ENCODE measurements at regions not wholly inside any gene's neighbourhood (a gene's known extent, or its start where the extent isn't known, plus 50 kb on each side); places are given as distances from the start of the nearest gene placed in this dataset.

DNA sequence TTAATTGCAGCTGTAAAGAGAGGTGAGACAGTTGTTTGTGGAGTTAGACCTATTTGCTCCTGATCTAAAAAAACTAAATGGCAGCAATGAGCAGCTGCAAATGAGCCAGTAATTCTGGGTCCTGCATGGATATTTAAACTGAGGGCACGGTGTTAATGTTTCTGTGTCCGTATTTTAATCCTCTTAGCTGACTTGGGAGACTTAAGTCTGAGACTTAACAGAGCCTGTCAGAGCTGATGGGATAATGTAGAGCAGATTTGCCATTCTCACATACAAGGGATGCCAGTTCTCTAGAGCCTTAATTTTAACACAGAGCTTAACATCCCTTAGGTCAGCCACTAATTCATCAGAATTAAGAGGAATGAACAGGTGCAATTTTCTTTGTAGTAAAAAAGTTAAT, 178.6 kb upstream of the PDE3A start:
- no peaks in the 10 kb centered on the region for H3K27me3 ChIP-seq (ENCODE audit: control insufficient read depth, insufficient read depth, low read length)
- peak in 1 of 6 donors; percentile 9 for DNase-seq (ENCODE audit: low read depth in 4 of 6, low spot score in 6 of 6)
- no peaks in the 10 kb centered on the region for H3K9me3 ChIP-seq (ENCODE audit: control insufficient read depth, insufficient read depth, low read length)
- H3K27ac ChIP-seq (ENCODE audit: low read depth, low read length), result no peak overlapping the region
- H3K4me1 ChIP-seq (ENCODE audit: control insufficient read depth, insufficient read depth, low read length), result no peaks in the 10 kb centered on the region
- 60% methylated on average over 2 of the region's 2 CpGs for WGBS (ENCODE audit: insufficient coverage)
- no peaks in the 10 kb centered on the region for H3K36me3 ChIP-seq (ENCODE audit: control insufficient read depth, insufficient read depth, low read length)
- H3K4me3 ChIP-seq (ENCODE audit: low read depth, low read length), result no peak overlapping the region

GRCh38 chr12:20194171-20194570, 174.2 kb upstream of the PDE3A start:
- no peak for DNase-seq (ENCODE audit: low read depth in 4 of 6, low spot score in 6 of 6)
- 53% methylated on average over 2 of the region's 4 CpGs for WGBS (ENCODE audit: insufficient coverage)
- Histone ChIP-seq H3K4me1 (ENCODE audit: control insufficient read depth, insufficient read depth, low read length) (no peaks in the 10 kb centered on the region), H3K27me3 (ENCODE audit: control insufficient read depth, insufficient read depth, low read length) (no peaks in the 10 kb centered on the region), H3K27ac (ENCODE audit: low read depth, low read length) (no peak overlapping the region), H3K9me3 (ENCODE audit: control insufficient read depth, insufficient read depth, low read length) (no peaks in the 10 kb centered on the region), H3K4me3 (ENCODE audit: low read depth, low read length) (no peak overlapping the region), H3K36me3 (ENCODE audit: control insufficient read depth, insufficient read depth, low read length) (no peaks in the 10 kb centered on the region)

- Histone ChIP-seq H3K27me3 (ENCODE audit: control insufficient read depth, insufficient read depth, low read length) (no peaks in the 10 kb centered on the region), H3K27ac (ENCODE audit: low read depth, low read length) (no peak overlapping the region), H3K4me3 (ENCODE audit: low read depth, low read length) (no peak overlapping the region), H3K9me3 (ENCODE audit: control insufficient read depth, insufficient read depth, low read length) (no peaks in the 10 kb centered on the region), H3K4me1 (ENCODE audit: control insufficient read depth, insufficient read depth, low read length) (no peaks in the 10 kb centered on the region), H3K36me3 (ENCODE audit: control insufficient read depth, insufficient read depth, low read length) (no peaks in the 10 kb centered on the region)
- WGBS (ENCODE audit: insufficient coverage), result 100% methylated on average over 1 of the region's 4 CpGs
- DNase-seq (ENCODE audit: low read depth in 4 of 6, low spot score in 6 of 6), result no peak
Measured at GRCh38 chr12:20196767-20197166, 171.6 kb upstream of the PDE3A start.

DNA sequence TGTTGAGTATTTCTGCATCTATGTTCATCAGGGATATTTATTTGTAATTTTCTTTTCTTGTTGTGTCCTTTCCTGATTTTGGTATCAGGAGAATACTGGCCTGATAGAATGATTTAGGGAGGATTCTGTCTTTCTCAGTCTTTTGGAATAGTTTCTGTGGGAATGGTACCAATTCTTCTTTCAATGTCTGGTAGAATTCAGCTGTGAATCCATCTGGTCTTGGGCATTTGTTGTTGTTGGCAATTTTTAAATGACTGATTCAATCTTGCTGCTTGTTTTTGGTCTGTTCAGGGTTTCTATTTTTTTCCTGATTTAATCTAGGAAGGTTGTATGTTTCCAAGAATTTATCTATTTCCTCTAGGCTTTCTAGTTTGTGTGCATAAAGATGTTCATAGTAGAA, 170.9 kb upstream of the PDE3A start:
- Histone ChIP-seq H3K27me3 (ENCODE audit: control insufficient read depth, insufficient read depth, low read length) (no peaks in the 10 kb centered on the region), H3K4me3 (ENCODE audit: low read depth, low read length) (no peak overlapping the region), H3K9me3 (ENCODE audit: control insufficient read depth, insufficient read depth, low read length) (no peaks in the 10 kb centered on the region), H3K27ac (ENCODE audit: low read depth, low read length) (no peak overlapping the region), H3K4me1 (ENCODE audit: control insufficient read depth, insufficient read depth, low read length) (no peaks in the 10 kb centered on the region), H3K36me3 (ENCODE audit: control insufficient read depth, insufficient read depth, low read length) (no peaks in the 10 kb centered on the region)
- peak in 1 of 6 donors; percentile 88 for DNase-seq (ENCODE audit: low read depth in 4 of 6, low spot score in 6 of 6)

DNA sequence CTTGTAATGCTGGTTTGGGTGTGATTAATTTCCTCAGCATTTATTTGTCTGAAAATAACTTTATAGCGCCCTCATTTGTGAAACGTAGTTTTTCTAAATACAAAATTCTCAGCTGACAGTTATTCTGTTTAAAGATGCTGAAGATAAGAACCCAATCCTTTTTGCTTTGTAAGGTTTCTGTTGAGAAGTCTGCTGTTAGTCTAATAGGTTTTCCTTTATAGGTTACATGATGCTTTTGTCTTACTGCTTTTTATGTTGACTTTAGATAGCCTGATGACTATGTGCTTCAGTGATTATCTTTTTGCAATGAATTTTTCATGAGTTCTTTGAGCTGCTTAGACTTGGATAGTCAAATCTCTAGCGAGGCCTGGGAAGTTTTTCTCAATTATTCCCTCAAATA, 168.6 kb upstream of the PDE3A start:
- WGBS (ENCODE audit: insufficient coverage), result no CpG with 5 or more reads among the region's 3 CpGs
- Histone ChIP-seq H3K27me3 (ENCODE audit: control insufficient read depth, insufficient read depth, low read length) (no peaks in the 10 kb centered on the region), H3K27ac (ENCODE audit: low read depth, low read length) (no peak overlapping the region), H3K4me3 (ENCODE audit: low read depth, low read length) (no peak overlapping the region), H3K36me3 (ENCODE audit: control insufficient read depth, insufficient read depth, low read length) (no peaks in the 10 kb centered on the region), H3K4me1 (ENCODE audit: control insufficient read depth, insufficient read depth, low read length) (no peaks in the 10 kb centered on the region), H3K9me3 (ENCODE audit: control insufficient read depth, insufficient read depth, low read length) (no peaks in the 10 kb centered on the region)
- no peak for DNase-seq (ENCODE audit: low read depth in 4 of 6, low spot score in 6 of 6)

DNA sequence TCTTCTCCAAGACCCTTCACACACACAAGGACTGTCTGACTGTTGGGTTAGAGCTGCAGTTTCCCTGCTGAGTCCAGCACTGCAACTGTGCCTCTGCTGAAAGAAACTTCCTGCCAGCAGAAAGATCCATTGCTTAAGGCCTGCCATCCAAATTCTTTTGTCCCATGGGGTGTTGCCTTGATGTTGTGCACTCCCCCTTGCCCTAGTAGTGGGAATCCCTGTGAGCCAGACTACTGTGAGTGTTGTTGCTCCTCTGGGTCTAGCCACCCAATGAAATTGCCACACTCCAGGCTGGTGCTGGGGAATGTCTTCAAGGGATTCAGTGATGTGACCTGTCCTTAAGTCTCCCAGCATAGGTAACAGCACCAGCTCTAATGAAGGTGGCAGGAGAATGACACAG, 166.6 kb upstream of the PDE3A start:
- H3K9me3 ChIP-seq (ENCODE audit: control insufficient read depth, insufficient read depth, low read length), result no peaks in the 10 kb centered on the region
- H3K4me1 ChIP-seq (ENCODE audit: control insufficient read depth, insufficient read depth, low read length), result no peaks in the 10 kb centered on the region
- H3K27ac ChIP-seq (ENCODE audit: low read depth, low read length), result no peak overlapping the region
- H3K27me3 ChIP-seq (ENCODE audit: control insufficient read depth, insufficient read depth, low read length), result no peaks in the 10 kb centered on the region
- DNase-seq (ENCODE audit: low read depth in 4 of 6, low spot score in 6 of 6), result no peak
- H3K36me3 ChIP-seq (ENCODE audit: control insufficient read depth, insufficient read depth, low read length), result no peaks in the 10 kb centered on the region
- no peak overlapping the region for H3K4me3 ChIP-seq (ENCODE audit: low read depth, low read length)

DNA sequence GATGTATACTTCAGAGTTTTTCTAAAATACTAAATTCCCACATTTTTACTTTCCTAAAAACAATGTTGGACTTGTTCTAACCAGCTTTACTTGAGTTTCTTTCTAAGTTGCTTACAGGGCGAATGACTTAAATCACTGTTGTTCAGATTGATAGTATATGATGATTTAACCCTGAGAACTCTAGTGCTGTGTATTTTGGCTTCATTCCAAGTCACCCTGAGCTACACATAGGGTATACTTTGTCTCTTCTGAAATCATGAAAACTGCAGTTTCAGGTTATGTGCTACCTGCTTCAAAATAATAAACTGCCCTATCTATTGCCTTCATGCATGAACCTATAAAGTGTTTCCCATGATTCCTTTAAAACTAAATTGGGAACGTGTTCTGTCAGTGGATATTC, 162.5 kb upstream of the PDE3A start:
- H3K27ac ChIP-seq (ENCODE audit: low read depth, low read length), result no peak overlapping the region
- no CpG with 5 or more reads among the region's 2 CpGs for WGBS (ENCODE audit: insufficient coverage)
- no peaks in the 10 kb centered on the region for H3K36me3 ChIP-seq (ENCODE audit: control insufficient read depth, insufficient read depth, low read length)
- DNase-seq (ENCODE audit: low read depth in 4 of 6, low spot score in 6 of 6), result peak in 1 of 6 donors; percentile 9
- no peaks in the 10 kb centered on the region for H3K27me3 ChIP-seq (ENCODE audit: control insufficient read depth, insufficient read depth, low read length)
- no peak overlapping the region for H3K4me3 ChIP-seq (ENCODE audit: low read depth, low read length)
- no peaks in the 10 kb centered on the region for H3K4me1 ChIP-seq (ENCODE audit: control insufficient read depth, insufficient read depth, low read length)
- no peaks in the 10 kb centered on the region for H3K9me3 ChIP-seq (ENCODE audit: control insufficient read depth, insufficient read depth, low read length)

- no peaks in the 10 kb centered on the region for H3K4me1 ChIP-seq (ENCODE audit: control insufficient read depth, insufficient read depth, low read length)
- no peak overlapping the region for H3K4me3 ChIP-seq (ENCODE audit: low read depth, low read length)
- no peaks in the 10 kb centered on the region for H3K9me3 ChIP-seq (ENCODE audit: control insufficient read depth, insufficient read depth, low read length)
- no CpG with 5 or more reads among the region's 2 CpGs for WGBS (ENCODE audit: insufficient coverage)
- no peaks in the 10 kb centered on the region for H3K27me3 ChIP-seq (ENCODE audit: control insufficient read depth, insufficient read depth, low read length)
- no peaks in the 10 kb centered on the region for H3K36me3 ChIP-seq (ENCODE audit: control insufficient read depth, insufficient read depth, low read length)
- DNase-seq (ENCODE audit: low read depth in 4 of 6, low spot score in 6 of 6), result no peak
- no peak overlapping the region for H3K27ac ChIP-seq (ENCODE audit: low read depth, low read length)
Measured at GRCh38 chr12:20206410-20206809, 161.9 kb upstream of the PDE3A start.

DNA sequence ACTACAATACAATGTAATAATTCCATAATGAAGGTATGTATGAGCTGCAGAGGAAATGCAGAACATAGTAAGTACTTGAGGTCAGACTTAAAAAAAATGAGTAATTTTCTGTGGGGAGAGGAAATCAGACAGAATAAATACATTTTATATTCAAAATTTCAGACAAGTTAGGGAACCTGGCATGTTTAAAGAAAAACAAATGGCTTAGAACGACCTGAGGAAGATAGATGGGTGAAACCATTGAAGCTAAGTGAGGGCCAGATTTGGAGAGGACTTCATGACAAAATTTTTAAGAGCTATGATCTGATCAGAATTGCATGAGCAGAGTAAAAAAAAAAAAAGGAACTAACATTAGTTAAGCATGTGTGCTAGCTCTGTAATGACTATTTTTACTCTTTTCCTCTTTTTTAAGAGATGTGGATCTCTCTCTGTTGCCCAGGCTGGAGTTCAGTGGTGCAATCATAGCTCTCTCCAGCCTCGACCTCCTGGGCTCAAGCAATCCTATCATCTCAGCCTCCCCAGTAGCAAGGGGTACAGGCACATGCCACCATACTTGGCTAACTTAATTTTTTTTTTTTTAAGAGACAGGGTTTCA, 157.6 kb upstream of the PDE3A start:
- Histone ChIP-seq H3K27ac (ENCODE audit: low read depth, low read length) (no peak overlapping the region), H3K9me3 (ENCODE audit: control insufficient read depth, insufficient read depth, low read length) (no peaks in the 10 kb centered on the region), H3K4me3 (ENCODE audit: low read depth, low read length) (no peak overlapping the region), H3K27me3 (ENCODE audit: control insufficient read depth, insufficient read depth, low read length) (no peaks in the 10 kb centered on the region), H3K36me3 (ENCODE audit: control insufficient read depth, insufficient read depth, low read length) (no peaks in the 10 kb centered on the region), H3K4me1 (ENCODE audit: control insufficient read depth, insufficient read depth, low read length) (no peaks in the 10 kb centered on the region)
- no peak for DNase-seq (ENCODE audit: low read depth in 4 of 6, low spot score in 6 of 6)
- WGBS (ENCODE audit: insufficient coverage), result 75% methylated on average over 1 of the region's 2 CpGs

DNA sequence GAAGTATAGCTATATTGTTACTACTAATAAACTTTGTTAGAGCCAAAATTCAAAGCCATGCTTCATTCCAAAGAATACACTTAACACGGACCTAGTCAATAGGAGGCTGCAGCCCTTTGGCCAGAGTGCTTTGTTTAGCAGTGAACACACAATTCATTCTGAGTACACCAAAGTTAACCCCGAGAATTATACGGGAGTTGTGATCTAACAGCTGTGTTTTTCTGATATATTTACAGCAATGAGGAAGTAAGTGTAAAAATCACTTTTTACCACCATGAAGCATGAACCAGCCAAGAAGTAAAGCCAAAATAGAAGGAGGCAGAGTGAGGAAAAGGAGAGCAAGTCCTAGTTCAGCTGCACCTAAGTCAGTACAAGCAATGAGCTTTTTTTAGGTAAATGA, 156.8 kb upstream of the PDE3A start:
- Histone ChIP-seq H3K4me1 (ENCODE audit: control insufficient read depth, insufficient read depth, low read length) (no peaks in the 10 kb centered on the region), H3K27me3 (ENCODE audit: control insufficient read depth, insufficient read depth, low read length) (no peaks in the 10 kb centered on the region), H3K36me3 (ENCODE audit: control insufficient read depth, insufficient read depth, low read length) (no peaks in the 10 kb centered on the region), H3K9me3 (ENCODE audit: control insufficient read depth, insufficient read depth, low read length) (no peaks in the 10 kb centered on the region), H3K27ac (ENCODE audit: low read depth, low read length) (peak overlapping the region; percentile 79), H3K4me3 (ENCODE audit: low read depth, low read length) (no peak overlapping the region)
- DNase-seq (ENCODE audit: low read depth in 4 of 6, low spot score in 6 of 6), result no peak
- 0% methylated on average over 1 of the region's 3 CpGs for WGBS (ENCODE audit: insufficient coverage)

Measured in spinal cord (tissue), 9 donors.